ENCODE measurements at regions not wholly inside any gene's neighbourhood (a gene's known extent, or its start where the extent isn't known, plus 50 kb on each side); places are given as distances from the start of the nearest gene placed in this dataset.

GRCh38 chr6:167583412-167583811, 243.3 kb upstream of the AFDN start:
- DNase-seq: no peak

GRCh38 chr6:167588181-167588919, 238.4 kb upstream of the AFDN start:
- DNase-seq: no peak

GRCh38 chr6:167588920-167589614, 237.6 kb upstream of the AFDN start:
- no peak for DNase-seq

GRCh38 chr6:167589615-167589940, 237.1 kb upstream of the AFDN start:
- no peak for DNase-seq

- no peak for DNase-seq
Measured at GRCh38 chr6:167590193-167590592, 236.5 kb upstream of the AFDN start.
